WI38 (cell line): ENCODE measurements at regions not wholly inside any gene's neighbourhood (a gene's known extent, or its start where the extent isn't known, plus 50 kb on each side); places are given as distances from the start of the nearest gene placed in this dataset.

Experiments used
- H3K4me3 ChIP-seq: 2 replicates; pipeline ENCODE4 v1.5.1; 2011; ENCODE audit warnings: low read depth, mild to moderate bottlenecking, control low read depth, low read length
- CTCF ChIP-seq: IDR thresholded peaks from 2 replicates; pipeline ENCODE4 v1.5.1; 2012; ENCODE audit warnings: low read depth, mild to moderate bottlenecking, control low read depth, low read length

- no peak for TF ChIP-seq CTCF
- H3K4me3 ChIP-seq, result no peak overlapping the region
Measured at GRCh38 chr20:59461526-59461925, 142.8 kb upstream of the PHACTR3 start.

GRCh38 chr20:59462249-59462648 lies 142.1 kb upstream of the PHACTR3 start:
- no peak overlapping the region for H3K4me3 ChIP-seq
- TF ChIP-seq CTCF, result no peak

- no peak for TF ChIP-seq CTCF
- no peak overlapping the region for H3K4me3 ChIP-seq
Measured at GRCh38 chr20:59463541-59463940, 140.8 kb upstream of the PHACTR3 start.

GRCh38 chr20:59466107-59466815 lies 138.1 kb upstream of the PHACTR3 start:
- TF ChIP-seq CTCF, result no peak
- no peak overlapping the region for H3K4me3 ChIP-seq

- no peak overlapping the region for H3K4me3 ChIP-seq
- no peak for TF ChIP-seq CTCF
Measured at GRCh38 chr20:59468831-59469230, 135.5 kb upstream of the PHACTR3 start.

- TF ChIP-seq CTCF, result no peak
- no peak overlapping the region for H3K4me3 ChIP-seq
Measured at GRCh38 chr20:59469267-59470252, 134.8 kb upstream of the PHACTR3 start.

GRCh38 chr20:59470521-59470920 lies 133.8 kb upstream of the PHACTR3 start:
- no peak for TF ChIP-seq CTCF

More at GRCh38 chr20:59470521-59470920, 133.8 kb upstream of the PHACTR3 start:
- no peak overlapping the region for H3K4me3 ChIP-seq
